Fibroblast of pulmonary artery (primary cell): ENCODE measurements at regions not wholly inside any gene's neighbourhood (a gene's known extent, or its start where the extent isn't known, plus 50 kb on each side); places are given as distances from the start of the nearest gene placed in this dataset.

Source experiments
- DNase-seq: peaks from one replicate; pipeline ENCODE4 v3.0.0-alpha.2; 2010; ENCODE audit warnings: low read depth
- H3K4me3 ChIP-seq: replicated peaks from 2 replicates; pipeline ENCODE4 v1.5.1; 2011; ENCODE audit warnings: low read depth, mild to moderate bottlenecking, control low read depth, low read length, moderate library complexity
- CTCF ChIP-seq: IDR thresholded peaks from 2 replicates; pipeline ENCODE4 v1.5.1; 2011; ENCODE audit warnings: mild to moderate bottlenecking, control low read depth, low read length, inconsistent platforms; ENCODE audit errors: missing control alignments

GRCh38 chr15:35196273-35196672 is 111.2 kb upstream of the NANOGP8 start:
- DNase-seq: no peak
- H3K4me3 ChIP-seq: no peak overlapping the region
- TF ChIP-seq CTCF: no peak

- no peak for TF ChIP-seq CTCF
These were observed 110.6 kb upstream of the NANOGP8 start for GRCh38 chr15:35195649-35196048.

GRCh38 chr15:35195031-35195430 is 109.9 kb upstream of the NANOGP8 start:
- no peak for TF ChIP-seq CTCF
- no peak overlapping the region for H3K4me3 ChIP-seq
- no peak for DNase-seq

More at GRCh38 chr15:35195649-35196048, 110.6 kb upstream of the NANOGP8 start:
- no peak for DNase-seq
- no peak overlapping the region for H3K4me3 ChIP-seq

GRCh38 chr15:35194296-35194695 is 109.2 kb upstream of the NANOGP8 start:
- no peak overlapping the region for H3K4me3 ChIP-seq
- peak; percentile 4 for DNase-seq
- TF ChIP-seq CTCF: no peak

- TF ChIP-seq CTCF: no peak
These were observed 106.7 kb upstream of the NANOGP8 start for GRCh38 chr15:35191783-35192182.

GRCh38 chr15:35186346-35186745 is 101.3 kb upstream of the NANOGP8 start:
- TF ChIP-seq CTCF: no peak
- DNase-seq: no peak
- no peak overlapping the region for H3K4me3 ChIP-seq

More at GRCh38 chr15:35191783-35192182, 106.7 kb upstream of the NANOGP8 start:
- DNase-seq: no peak
- H3K4me3 ChIP-seq: no peak overlapping the region

GRCh38 chr15:35184646-35185045 is 99.6 kb upstream of the NANOGP8 start:
- DNase-seq: no peak
- no peak overlapping the region for H3K4me3 ChIP-seq
- no peak for TF ChIP-seq CTCF
